Psoas muscle (tissue), 7 donors: ENCODE measurements at regions not wholly inside any gene's neighbourhood (a gene's known extent, or its start where the extent isn't known, plus 50 kb on each side); places are given as distances from the start of the nearest gene placed in this dataset.

ENCODE experiments used
- ATAC-seq, 4 donors: fragments of 200-7000 bp; cut with Tn5 transposase; one replicate each; pipeline ENCODE4 v1.9.1; 2020; ENCODE audit warnings: moderate library complexity in 3 of 4, mild to moderate bottlenecking in 2 of 4
- DNase-seq, 2 donors: peaks; one replicate each; pipeline ENCODE4 v3.0.0-alpha.2; 2020
- H3K27ac ChIP-seq: fragments of 200-600 bp; one replicate; pipeline ENCODE4 v1.8.0; 2022
- H3K27me3 ChIP-seq, 3 donors: fragments of 200-600 bp in 1 of 3; one replicate each; pipeline versions ENCODE4 v1.6.1 to v1.8.0; 2013 to 2022; ENCODE audit warnings: low read length in 2 of 3, mild to moderate bottlenecking in 2 of 3, moderate library complexity in 1 of 3; ENCODE audit not compliant: insufficient read depth in 3 of 3
- H3K36me3 ChIP-seq, 2 donors: fragments of 200-600 bp in 1 of 2; one replicate each; pipeline versions ENCODE4 v1.6.1 to v1.8.0; 2013 to 2022; ENCODE audit warnings: low read depth in 1 of 2, mild to moderate bottlenecking in 1 of 2, moderate library complexity in 1 of 2; ENCODE audit not compliant: insufficient read depth in 1 of 2
- H3K4me1 ChIP-seq: fragments of 200-600 bp; one replicate; pipeline ENCODE4 v1.8.0; 2022
- H3K4me3 ChIP-seq: fragments of 200-600 bp; one replicate; pipeline ENCODE4 v1.8.0; 2022; ENCODE audit warnings: mild to moderate bottlenecking
- H3K9me3 ChIP-seq: fragments of 200-600 bp; one replicate; pipeline ENCODE4 v1.8.0; 2022
- CTCF ChIP-seq: fragments of 200-600 bp; IDR thresholded peaks from one replicate; pipeline ENCODE4 v1.8.0; 2022; ENCODE audit warnings: antibody characterized with exemption
- WGBS, 3 donors: extraction: QIAGEN DNeasy Blood & Tissue Kit; methylation state at CpG; one replicate each; pipeline versions ENCODE4 v1.1.6 to v1.1.7; 2013; 5-methylcytosine and 5-hydroxymethylcytosine counted together
- intact Hi-C, 2 donors: fragments of 100-400 bp; cut with DNase I; formaldehyde crosslinking; loops; one replicate each; pipeline versions ENCODE4 v1.11.0 to v1.14.2; 2022
- donor health status: healthy with polysubstance abuse.
- donor health status: DM: no; HTN: no; CAD: no; lungs with moderate emphysema.
- donor health status: Bipolar disorder and iron deficiency.
- donor health status: healthy.
- donor health status: DM: yes; HTN: yes; CAD: no.
- donor health status: DM: no; HTN: no; CAD: no.
- donor health status: DM: yes; HTN: yes; CAD: no.

DNA sequence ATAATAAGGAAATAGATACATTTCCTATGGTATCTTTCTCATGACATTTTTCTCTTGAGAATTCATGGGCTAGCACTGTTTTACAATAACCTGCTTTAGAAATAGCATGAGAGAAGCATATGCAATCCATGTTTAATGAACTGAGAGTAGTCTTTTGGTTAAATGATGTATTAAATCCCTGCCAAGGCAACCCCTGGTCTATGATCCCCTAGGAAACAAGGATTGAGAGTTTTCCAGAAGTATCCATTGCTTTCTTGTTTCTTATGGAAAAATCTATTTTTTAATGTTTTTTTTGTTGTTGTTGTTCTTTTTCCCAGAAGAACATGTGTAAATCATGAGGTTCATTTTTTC is 390.5 kb upstream of the HSF2 start:
- intact Hi-C loops, result no loop called here
- Histone ChIP-seq H3K27ac (no peak overlapping the region), H3K4me1 (peaks cover 5% of the 10 kb centered on the region), H3K9me3 (no peaks in the 10 kb centered on the region), H3K4me3 (no peak overlapping the region), H3K27me3 (no peaks in the 10 kb centered on the region), H3K36me3 (no peaks in the 10 kb centered on the region)
- no peak for DNase-seq
- TF ChIP-seq CTCF, result no peak
- ATAC-seq, result no peak

- H3K4me3 ChIP-seq, result no peak overlapping the region
- no peak for DNase-seq
- H3K36me3 ChIP-seq, result no peaks in the 10 kb centered on the region
- H3K9me3 ChIP-seq, result no peaks in the 10 kb centered on the region
- H3K27ac ChIP-seq, result no peak overlapping the region
- WGBS, 3 donors, result 87 to 94% (median 91%) methylated on average over 1 of the region's 1 CpG
- peaks cover 5% of the 10 kb centered on the region for H3K4me1 ChIP-seq
- TF ChIP-seq CTCF, result no peak
- no peaks in the 10 kb centered on the region for H3K27me3 ChIP-seq
- ATAC-seq, result no peak
- intact Hi-C loops, result no loop called here
Measured at GRCh38 chr6:122012578-122012977, 386.9 kb upstream of the HSF2 start.

- Histone ChIP-seq H3K4me3 (no peak overlapping the region), H3K36me3 (no peaks in the 10 kb centered on the region), H3K4me1 (peaks cover 5% of the 10 kb centered on the region), H3K9me3 (no peaks in the 10 kb centered on the region), H3K27me3 (no peaks in the 10 kb centered on the region), H3K27ac (no peak overlapping the region)
- 83 to 85% (median 83%) methylated on average over 3 of the region's 3 CpGs for WGBS, 3 donors
- DNase-seq (no peak), ATAC-seq (no peak)
- intact Hi-C loops, result loop anchor here in 1 of 2 donors (5.0 kb wide), 1 partner anchor 583 kb away; no protein-coding TSS in a partner anchor
- no peak for TF ChIP-seq CTCF
Measured at GRCh38 chr6:122014961-122015360, 384.5 kb upstream of the HSF2 start.

GRCh38 chr6:122020588-122021264 is 378.7 kb upstream of the HSF2 start:
- no peak overlapping the region for H3K27ac ChIP-seq
- no peaks in the 10 kb centered on the region for H3K27me3 ChIP-seq
- no peaks in the 10 kb centered on the region for H3K9me3 ChIP-seq
- H3K4me3 ChIP-seq, result no peak overlapping the region
- no peak for DNase-seq
- no peak for TF ChIP-seq CTCF
- WGBS, 3 donors, result 50 to 60% (median 59%) methylated on average over 3 of the region's 3 CpGs
- no peaks in the 10 kb centered on the region for H3K4me1 ChIP-seq
- ATAC-seq, result no peak
- no peaks in the 10 kb centered on the region for H3K36me3 ChIP-seq
- intact Hi-C loops, result no loop called here

GRCh38 chr6:122025104-122025503 is 374.3 kb upstream of the HSF2 start:
- Histone ChIP-seq H3K4me1 (no peaks in the 10 kb centered on the region), H3K9me3 (no peaks in the 10 kb centered on the region), H3K36me3 (no peaks in the 10 kb centered on the region), H3K27ac (no peak overlapping the region), H3K4me3 (no peak overlapping the region), H3K27me3 (no peaks in the 10 kb centered on the region)
- DNase-seq (no peak), ATAC-seq (no peak)
- 86 to 93% (median 91%) methylated on average over 1 of the region's 1 CpG for WGBS, 3 donors
- TF ChIP-seq CTCF, result no peak
- intact Hi-C loops, result no loop called here
